GM23338 (cell line): ENCODE measurements at regions not wholly inside any gene's neighbourhood (a gene's known extent, or its start where the extent isn't known, plus 50 kb on each side); places are given as distances from the start of the nearest gene placed in this dataset.

Source experiments
- ATAC-seq: fragments of 200-7000 bp; cut with Tn5 transposase; 3 replicates; pipeline ENCODE4 v1.9.1; 2020
- DNase-seq: peaks from one replicate; pipeline ENCODE4 v3.0.0-alpha.2; 2015; ENCODE audit warnings: low spot score
- H2AFZ ChIP-seq: fragments of 200-600 bp; sonication (generic); 2 replicates; pipeline ENCODE4 v1.8.0; 2016; ENCODE audit warnings: antibody characterized with exemption, mild to moderate bottlenecking, moderate library complexity
- H3F3A ChIP-seq: fragments of 200-600 bp; sonication (generic); replicated peaks from 2 replicates; pipeline ENCODE4 v1.8.0; 2017; ENCODE audit warnings: antibody characterized with exemption, mixed run types, low read depth
- H3K27ac ChIP-seq: fragments of 200-600 bp; sonication (generic); 2 replicates; pipeline ENCODE4 v1.6.1; 2016; ENCODE audit warnings: low read depth
- H3K27me3 ChIP-seq: fragments of 200-600 bp; sonication (generic); 2 replicates; pipeline ENCODE4 v1.8.0; 2016; ENCODE audit warnings: mild to moderate bottlenecking, mixed run types, moderate library complexity; ENCODE audit not compliant: insufficient read depth
- H3K36me3 ChIP-seq: fragments of 200-600 bp; sonication (generic); 2 replicates; pipeline ENCODE4 v1.8.0; 2016; ENCODE audit warnings: mild to moderate bottlenecking; ENCODE audit not compliant: insufficient read depth
- H3K4me1 ChIP-seq: fragments of 200-600 bp; sonication (generic); 2 replicates; pipeline ENCODE4 v1.8.0; 2016; ENCODE audit warnings: mild to moderate bottlenecking, moderate library complexity; ENCODE audit not compliant: insufficient read depth
- H3K4me2 ChIP-seq: fragments of 200-600 bp; sonication (generic); 2 replicates; pipeline ENCODE4 v1.7.1; 2017; ENCODE audit warnings: mixed run types
- H3K4me3 ChIP-seq: fragments of 200-600 bp; sonication (generic); 2 replicates; pipeline ENCODE4 v1.6.1; 2016; ENCODE audit warnings: mixed run types
- H3K79me2 ChIP-seq: fragments of 200-600 bp; sonication (generic); replicated peaks from 2 replicates; pipeline ENCODE4 v1.8.0; 2017; ENCODE audit warnings: mild to moderate bottlenecking; ENCODE audit not compliant: insufficient read depth
- H3K9me2 ChIP-seq: fragments of 200-600 bp; sonication (generic); 2 replicates; pipeline ENCODE4 v1.8.0; 2017; ENCODE audit not compliant: insufficient read depth
- H4K20me1 ChIP-seq: fragments of 200-600 bp; sonication (generic); replicated peaks from 2 replicates; pipeline ENCODE4 v1.8.0; 2017; ENCODE audit warnings: mild to moderate bottlenecking; ENCODE audit not compliant: insufficient read depth
- H3K27ac Mint-ChIP-seq: 2 replicates; pipeline ENCODE4 v1.8.0; 2020; ENCODE audit warnings: inconsistent platforms, mild to moderate bottlenecking, moderate library complexity, mixed read lengths
- H3K27me3 Mint-ChIP-seq: 3 replicates; pipeline ENCODE4 v1.8.0; 2022; ENCODE audit warnings: low read depth, mild to moderate bottlenecking, moderate library complexity, mixed read lengths, inconsistent platforms; ENCODE audit not compliant: insufficient read depth, poor library complexity
- H3K36me3 Mint-ChIP-seq: 3 replicates; pipeline ENCODE4 v1.8.0; 2021; ENCODE audit warnings: low read depth, mild to moderate bottlenecking, inconsistent platforms, moderate library complexity, mixed read lengths
- H3K4me1 Mint-ChIP-seq: 3 replicates; pipeline ENCODE4 v1.8.0; 2020; ENCODE audit warnings: mild to moderate bottlenecking, inconsistent platforms, mixed read lengths
- H3K4me3 Mint-ChIP-seq: 3 replicates; pipeline ENCODE4 v1.8.0; 2021; ENCODE audit warnings: moderate library complexity, mild to moderate bottlenecking, inconsistent platforms, mixed read lengths
- H3K9me3 Mint-ChIP-seq: 3 replicates; pipeline ENCODE4 v1.8.0; 2020; ENCODE audit warnings: moderate library complexity, mild to moderate bottlenecking, inconsistent platforms, mixed read lengths
- EZH2 ChIP-seq: fragments of 200-600 bp; sonication (generic); IDR thresholded peaks from one replicate; pipeline ENCODE4 v1.8.0; 2017; ENCODE audit warnings: antibody characterized with exemption, mild to moderate bottlenecking, low read depth; ENCODE audit not compliant: unreplicated experiment
- JUNB ChIP-seq: IDR thresholded peaks from one replicate; pipeline ENCODE4 v1.6.1; 2016; ENCODE audit warnings: antibody characterized with exemption; ENCODE audit not compliant: unreplicated experiment
- NANOG ChIP-seq: IDR thresholded peaks from 2 replicates; pipeline ENCODE4 v1.6.1; 2016; ENCODE audit warnings: antibody characterized with exemption, borderline replicate concordance
- POLR2AphosphoS5 ChIP-seq: IDR thresholded peaks from 2 replicates; pipeline ENCODE4 v1.6.1; 2016; ENCODE audit warnings: antibody characterized with exemption, low read depth
- STAT1 ChIP-seq: IDR thresholded peaks from one replicate; pipeline ENCODE4 v1.6.1; 2016; ENCODE audit warnings: antibody characterized with exemption; ENCODE audit not compliant: unreplicated experiment
- TF ChIP-seq, protein P1 (sequence below), 2 experiments: fragments of 200-600 bp in 1 of 2; sonication (generic) in 1 of 2; conservative IDR thresholded peaks; 2 replicates each; pipeline versions ENCODE4 v1.5.1 to v1.6.1; 2016 to 2017; ENCODE audit warnings: antibody characterized with exemption in 2 of 2, low read depth in 2 of 2, mild to moderate bottlenecking in 2 of 2, moderate library complexity in 1 of 2
- TF ChIP-seq, protein P2 (sequence below): fragments of 250-450 bp; sonication (Bioruptor Pico); IDR thresholded peaks from 2 replicates; pipeline ENCODE4 v1.5.0; 2020; ENCODE audit warnings: mild to moderate bottlenecking, moderate library complexity
- TF ChIP-seq, protein P3 (sequence below): IDR thresholded peaks from one replicate; pipeline ENCODE4 v1.6.1; 2018; ENCODE audit warnings: antibody characterized with exemption; ENCODE audit not compliant: unreplicated experiment

DNA sequence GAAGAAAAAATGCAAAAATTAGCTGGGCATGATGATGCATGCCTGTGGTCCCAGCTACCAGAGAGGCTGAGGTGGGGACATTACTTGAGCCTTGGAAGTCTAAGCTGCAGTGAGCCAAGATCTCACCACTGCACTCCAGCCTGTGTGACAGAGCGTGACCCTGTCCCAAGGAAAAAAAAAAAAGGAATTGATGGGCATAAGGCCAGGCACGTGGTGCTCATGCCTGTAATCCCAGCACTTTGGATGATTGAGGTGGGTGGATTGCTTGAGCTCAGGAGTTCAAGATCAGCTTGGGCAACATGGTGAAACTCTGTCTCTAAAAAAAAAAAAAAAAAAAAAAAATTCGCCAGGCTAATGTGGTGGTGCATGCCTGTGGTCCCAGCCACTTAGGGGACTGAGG lies 55.8 kb upstream of the ATP2B4 start:
- H2AFZ ChIP-seq, result no peak overlapping the region
- H3K27me3 ChIP-seq, result no peaks in the 10 kb centered on the region
- H4K20me1 ChIP-seq, result no peaks in the 10 kb centered on the region
- H3K9me2 ChIP-seq, result no peaks in the 10 kb centered on the region
- no peaks in the 10 kb centered on the region for H3K36me3 ChIP-seq
- peaks cover 12% of the 10 kb centered on the region for H3K4me1 Mint-ChIP-seq
- H3K27ac ChIP-seq, result no peak overlapping the region
- H3K27ac Mint-ChIP-seq, result no peak overlapping the region
- no peak overlapping the region for H3K4me3 Mint-ChIP-seq
- no peaks in the 10 kb centered on the region for H3K9me3 Mint-ChIP-seq
- H3K4me2 ChIP-seq, result no peak overlapping the region
- ATAC-seq (no peak), DNase-seq (no peak)
- H3K4me1 ChIP-seq, result peaks cover 4% of the 10 kb centered on the region; the same call in 1 of the 2 replicates
- TF ChIP-seq, protein P1, sequence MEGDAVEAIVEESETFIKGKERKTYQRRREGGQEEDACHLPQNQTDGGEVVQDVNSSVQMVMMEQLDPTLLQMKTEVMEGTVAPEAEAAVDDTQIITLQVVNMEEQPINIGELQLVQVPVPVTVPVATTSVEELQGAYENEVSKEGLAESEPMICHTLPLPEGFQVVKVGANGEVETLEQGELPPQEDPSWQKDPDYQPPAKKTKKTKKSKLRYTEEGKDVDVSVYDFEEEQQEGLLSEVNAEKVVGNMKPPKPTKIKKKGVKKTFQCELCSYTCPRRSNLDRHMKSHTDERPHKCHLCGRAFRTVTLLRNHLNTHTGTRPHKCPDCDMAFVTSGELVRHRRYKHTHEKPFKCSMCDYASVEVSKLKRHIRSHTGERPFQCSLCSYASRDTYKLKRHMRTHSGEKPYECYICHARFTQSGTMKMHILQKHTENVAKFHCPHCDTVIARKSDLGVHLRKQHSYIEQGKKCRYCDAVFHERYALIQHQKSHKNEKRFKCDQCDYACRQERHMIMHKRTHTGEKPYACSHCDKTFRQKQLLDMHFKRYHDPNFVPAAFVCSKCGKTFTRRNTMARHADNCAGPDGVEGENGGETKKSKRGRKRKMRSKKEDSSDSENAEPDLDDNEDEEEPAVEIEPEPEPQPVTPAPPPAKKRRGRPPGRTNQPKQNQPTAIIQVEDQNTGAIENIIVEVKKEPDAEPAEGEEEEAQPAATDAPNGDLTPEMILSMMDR (conservative IDR thresholded peaks at IDR 0.05; ENCODE audit: low read depth in 2 of 2), result no peak
- TF ChIP-seq NANOG, result no peak
- no peaks in the 10 kb centered on the region for H3K36me3 Mint-ChIP-seq
- H3K4me3 ChIP-seq, result no peak overlapping the region
- peaks cover 13% of the 10 kb centered on the region for H3K27me3 Mint-ChIP-seq
- no peaks in the 10 kb centered on the region for H3F3A ChIP-seq
- no peaks in the 10 kb centered on the region for H3K79me2 ChIP-seq

DNA sequence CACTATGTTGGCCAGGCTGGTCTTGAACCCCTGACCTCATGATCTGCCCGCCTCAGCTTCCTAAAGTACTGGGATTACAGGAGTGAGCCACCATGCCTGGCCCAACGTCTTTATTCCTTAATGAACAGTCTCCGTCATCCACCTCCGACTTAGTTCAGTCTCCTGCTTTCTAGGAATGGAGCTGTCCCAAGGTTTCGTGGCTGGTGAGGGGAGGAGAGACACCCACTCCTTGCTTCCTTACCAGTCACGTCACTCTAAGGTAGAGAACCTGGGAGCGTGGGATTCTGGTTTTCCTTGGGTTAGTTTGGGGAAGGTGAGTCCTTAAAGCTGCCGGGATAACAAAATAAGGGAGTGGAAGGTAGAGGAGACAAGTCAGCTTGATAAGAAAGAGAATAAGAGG lies 55.0 kb upstream of the ATP2B4 start:
- no peak for DNase-seq
- Histone ChIP-seq H3K27ac (peak overlapping the region; percentile 72; the same call in 1 of the 2 replicates), H3K4me3 (no peak overlapping the region), H4K20me1 (no peaks in the 10 kb centered on the region), H2AFZ (peak overlapping the region; percentile 25), H3K36me3 (no peaks in the 10 kb centered on the region), H3K79me2 (no peaks in the 10 kb centered on the region), H3F3A (no peaks in the 10 kb centered on the region), H3K4me2 (no peak overlapping the region), H3K9me2 (no peaks in the 10 kb centered on the region), H3K27me3 (no peaks in the 10 kb centered on the region), H3K4me1 (peaks cover 4% of the 10 kb centered on the region; the same call in 1 of the 2 replicates)
- H3K9me3 Mint-ChIP-seq, result no peaks in the 10 kb centered on the region
- peaks cover 12% of the 10 kb centered on the region for H3K4me1 Mint-ChIP-seq
- H3K36me3 Mint-ChIP-seq, result no peaks in the 10 kb centered on the region
- H3K27me3 Mint-ChIP-seq, result peaks cover 13% of the 10 kb centered on the region
- ATAC-seq, result peak; percentile 12; the same call in 1 of the 3 replicates
- H3K4me3 Mint-ChIP-seq, result peak overlapping the region; percentile 4; the same call in 1 of the 3 replicates
- H3K27ac Mint-ChIP-seq, result no peak overlapping the region
- TF ChIP-seq POLR2AphosphoS5 (no peak), JUNB (no peak), NANOG (no peak), EZH2 (no peak), STAT1 (no peak)
- TF ChIP-seq, protein P2, sequence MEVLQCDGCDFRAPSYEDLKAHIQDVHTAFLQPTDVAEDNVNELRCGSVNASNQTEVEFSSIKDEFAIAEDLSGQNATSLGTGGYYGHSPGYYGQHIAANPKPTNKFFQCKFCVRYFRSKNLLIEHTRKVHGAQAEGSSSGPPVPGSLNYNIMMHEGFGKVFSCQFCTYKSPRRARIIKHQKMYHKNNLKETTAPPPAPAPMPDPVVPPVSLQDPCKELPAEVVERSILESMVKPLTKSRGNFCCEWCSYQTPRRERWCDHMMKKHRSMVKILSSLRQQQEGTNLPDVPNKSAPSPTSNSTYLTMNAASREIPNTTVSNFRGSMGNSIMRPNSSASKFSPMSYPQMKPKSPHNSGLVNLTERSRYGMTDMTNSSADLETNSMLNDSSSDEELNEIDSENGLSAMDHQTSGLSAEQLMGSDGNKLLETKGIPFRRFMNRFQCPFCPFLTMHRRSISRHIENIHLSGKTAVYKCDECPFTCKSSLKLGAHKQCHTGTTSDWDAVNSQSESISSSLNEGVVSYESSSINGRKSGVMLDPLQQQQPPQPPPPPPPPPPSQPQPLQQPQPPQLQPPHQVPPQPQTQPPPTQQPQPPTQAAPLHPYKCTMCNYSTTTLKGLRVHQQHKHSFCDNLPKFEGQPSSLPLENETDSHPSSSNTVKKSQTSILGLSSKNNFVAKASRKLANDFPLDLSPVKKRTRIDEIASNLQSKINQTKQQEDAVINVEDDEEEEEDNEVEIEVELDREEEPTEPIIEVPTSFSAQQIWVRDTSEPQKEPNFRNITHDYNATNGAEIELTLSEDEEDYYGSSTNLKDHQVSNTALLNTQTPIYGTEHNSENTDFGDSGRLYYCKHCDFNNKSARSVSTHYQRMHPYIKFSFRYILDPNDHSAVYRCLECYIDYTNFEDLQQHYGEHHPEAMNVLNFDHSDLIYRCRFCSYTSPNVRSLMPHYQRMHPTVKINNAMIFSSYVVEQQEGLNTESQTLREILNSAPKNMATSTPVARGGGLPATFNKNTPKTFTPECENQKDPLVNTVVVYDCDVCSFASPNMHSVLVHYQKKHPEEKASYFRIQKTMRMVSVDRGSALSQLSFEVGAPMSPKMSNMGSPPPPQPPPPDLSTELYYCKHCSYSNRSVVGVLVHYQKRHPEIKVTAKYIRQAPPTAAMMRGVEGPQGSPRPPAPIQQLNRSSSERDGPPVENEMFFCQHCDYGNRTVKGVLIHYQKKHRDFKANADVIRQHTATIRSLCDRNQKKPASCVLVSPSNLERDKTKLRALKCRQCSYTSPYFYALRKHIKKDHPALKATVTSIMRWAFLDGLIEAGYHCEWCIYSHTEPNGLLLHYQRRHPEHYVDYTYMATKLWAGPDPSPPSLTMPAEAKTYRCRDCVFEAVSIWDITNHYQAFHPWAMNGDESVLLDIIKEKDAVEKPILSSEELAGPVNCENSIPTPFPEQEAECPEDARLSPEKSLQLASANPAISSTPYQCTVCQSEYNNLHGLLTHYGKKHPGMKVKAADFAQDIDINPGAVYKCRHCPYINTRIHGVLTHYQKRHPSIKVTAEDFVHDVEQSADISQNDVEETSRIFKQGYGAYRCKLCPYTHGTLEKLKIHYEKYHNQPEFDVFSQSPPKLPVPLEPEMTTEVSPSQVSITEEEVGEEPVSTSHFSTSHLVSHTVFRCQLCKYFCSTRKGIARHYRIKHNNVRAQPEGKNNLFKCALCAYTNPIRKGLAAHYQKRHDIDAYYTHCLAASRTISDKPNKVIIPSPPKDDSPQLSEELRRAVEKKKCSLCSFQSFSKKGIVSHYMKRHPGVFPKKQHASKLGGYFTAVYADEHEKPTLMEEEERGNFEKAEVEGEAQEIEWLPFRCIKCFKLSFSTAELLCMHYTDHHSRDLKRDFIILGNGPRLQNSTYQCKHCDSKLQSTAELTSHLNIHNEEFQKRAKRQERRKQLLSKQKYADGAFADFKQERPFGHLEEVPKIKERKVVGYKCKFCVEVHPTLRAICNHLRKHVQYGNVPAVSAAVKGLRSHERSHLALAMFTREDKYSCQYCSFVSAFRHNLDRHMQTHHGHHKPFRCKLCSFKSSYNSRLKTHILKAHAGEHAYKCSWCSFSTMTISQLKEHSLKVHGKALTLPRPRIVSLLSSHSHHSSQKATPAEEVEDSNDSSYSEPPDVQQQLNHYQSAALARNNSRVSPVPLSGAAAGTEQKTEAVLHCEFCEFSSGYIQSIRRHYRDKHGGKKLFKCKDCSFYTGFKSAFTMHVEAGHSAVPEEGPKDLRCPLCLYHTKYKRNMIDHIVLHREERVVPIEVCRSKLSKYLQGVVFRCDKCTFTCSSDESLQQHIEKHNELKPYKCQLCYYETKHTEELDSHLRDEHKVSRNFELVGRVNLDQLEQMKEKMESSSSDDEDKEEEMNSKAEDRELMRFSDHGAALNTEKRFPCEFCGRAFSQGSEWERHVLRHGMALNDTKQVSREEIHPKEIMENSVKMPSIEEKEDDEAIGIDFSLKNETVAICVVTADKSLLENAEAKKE (CRISPR knock-in tag), result no peak
- TF ChIP-seq, protein P3, sequence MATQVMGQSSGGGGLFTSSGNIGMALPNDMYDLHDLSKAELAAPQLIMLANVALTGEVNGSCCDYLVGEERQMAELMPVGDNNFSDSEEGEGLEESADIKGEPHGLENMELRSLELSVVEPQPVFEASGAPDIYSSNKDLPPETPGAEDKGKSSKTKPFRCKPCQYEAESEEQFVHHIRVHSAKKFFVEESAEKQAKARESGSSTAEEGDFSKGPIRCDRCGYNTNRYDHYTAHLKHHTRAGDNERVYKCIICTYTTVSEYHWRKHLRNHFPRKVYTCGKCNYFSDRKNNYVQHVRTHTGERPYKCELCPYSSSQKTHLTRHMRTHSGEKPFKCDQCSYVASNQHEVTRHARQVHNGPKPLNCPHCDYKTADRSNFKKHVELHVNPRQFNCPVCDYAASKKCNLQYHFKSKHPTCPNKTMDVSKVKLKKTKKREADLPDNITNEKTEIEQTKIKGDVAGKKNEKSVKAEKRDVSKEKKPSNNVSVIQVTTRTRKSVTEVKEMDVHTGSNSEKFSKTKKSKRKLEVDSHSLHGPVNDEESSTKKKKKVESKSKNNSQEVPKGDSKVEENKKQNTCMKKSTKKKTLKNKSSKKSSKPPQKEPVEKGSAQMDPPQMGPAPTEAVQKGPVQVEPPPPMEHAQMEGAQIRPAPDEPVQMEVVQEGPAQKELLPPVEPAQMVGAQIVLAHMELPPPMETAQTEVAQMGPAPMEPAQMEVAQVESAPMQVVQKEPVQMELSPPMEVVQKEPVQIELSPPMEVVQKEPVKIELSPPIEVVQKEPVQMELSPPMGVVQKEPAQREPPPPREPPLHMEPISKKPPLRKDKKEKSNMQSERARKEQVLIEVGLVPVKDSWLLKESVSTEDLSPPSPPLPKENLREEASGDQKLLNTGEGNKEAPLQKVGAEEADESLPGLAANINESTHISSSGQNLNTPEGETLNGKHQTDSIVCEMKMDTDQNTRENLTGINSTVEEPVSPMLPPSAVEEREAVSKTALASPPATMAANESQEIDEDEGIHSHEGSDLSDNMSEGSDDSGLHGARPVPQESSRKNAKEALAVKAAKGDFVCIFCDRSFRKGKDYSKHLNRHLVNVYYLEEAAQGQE, result no peak
